NCI-H226 (cell line): ENCODE measurements at regions not wholly inside any gene's neighbourhood (a gene's known extent, or its start where the extent isn't known, plus 50 kb on each side); places are given as distances from the start of the nearest gene placed in this dataset.

Experiments
- DNase-seq: peaks from one replicate; pipeline ENCODE4 v3.0.0-alpha.2; 2015

DNA sequence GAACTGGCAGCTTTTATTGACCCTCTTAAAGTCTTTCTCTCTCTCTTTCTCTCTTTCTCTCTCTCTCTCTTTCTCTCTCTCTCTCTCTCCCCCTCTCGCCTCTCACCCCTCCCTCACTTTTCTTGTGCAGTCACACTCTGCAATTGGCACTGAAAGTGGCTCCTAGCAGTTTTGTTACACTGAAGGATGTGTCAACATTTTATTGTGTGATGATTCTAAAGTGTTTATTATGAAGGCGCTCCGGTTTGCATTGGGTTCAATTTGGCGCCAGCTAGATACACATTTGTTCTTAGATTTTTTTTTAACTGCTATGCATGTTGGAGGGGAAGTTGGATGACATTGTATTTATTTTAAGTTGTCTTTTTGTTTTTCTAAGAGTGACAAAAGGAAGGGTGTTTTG lies 64.0 kb upstream of the CHRM3 start:
- DNase-seq, result no peak

DNA sequence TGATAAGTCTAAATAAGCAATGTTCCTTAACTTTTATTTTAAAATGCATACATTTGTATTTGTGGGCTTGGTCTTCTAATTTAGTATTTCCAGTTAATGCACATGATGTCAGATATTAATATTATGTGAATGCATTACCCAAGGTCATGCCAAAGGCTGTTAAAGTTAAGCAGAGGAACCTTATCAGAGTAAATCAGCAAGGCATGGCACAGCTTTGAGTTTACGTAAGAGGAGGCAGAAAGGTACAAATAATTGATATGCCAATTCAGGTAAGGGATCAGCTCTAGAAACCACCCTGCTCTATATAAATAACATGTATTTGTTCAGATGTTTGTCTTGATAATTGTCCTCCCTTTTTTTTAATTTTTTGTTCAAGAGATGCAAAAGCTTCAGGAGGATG lies 64.5 kb upstream of the CHRM3 start:
- no peak for DNase-seq

DNA sequence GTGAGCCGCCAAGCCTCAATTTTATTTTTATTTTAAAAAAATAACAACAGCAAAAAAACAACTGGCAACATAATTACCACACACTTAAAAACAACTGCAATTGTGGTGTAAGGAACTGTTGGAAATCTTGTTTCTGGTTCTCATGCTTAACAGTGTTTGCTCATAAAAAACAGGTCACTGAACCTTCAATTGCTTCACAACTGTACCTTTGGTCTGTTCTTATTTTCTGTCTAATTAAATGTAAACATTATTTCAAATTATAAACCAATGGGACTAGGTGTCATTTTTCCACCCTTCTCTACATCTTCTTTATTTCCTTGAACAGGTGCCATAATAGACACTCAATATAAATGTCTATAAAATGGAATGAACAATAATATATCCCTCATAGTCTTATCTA lies 68.4 kb upstream of the CHRM3 start:
- no peak for DNase-seq

DNA sequence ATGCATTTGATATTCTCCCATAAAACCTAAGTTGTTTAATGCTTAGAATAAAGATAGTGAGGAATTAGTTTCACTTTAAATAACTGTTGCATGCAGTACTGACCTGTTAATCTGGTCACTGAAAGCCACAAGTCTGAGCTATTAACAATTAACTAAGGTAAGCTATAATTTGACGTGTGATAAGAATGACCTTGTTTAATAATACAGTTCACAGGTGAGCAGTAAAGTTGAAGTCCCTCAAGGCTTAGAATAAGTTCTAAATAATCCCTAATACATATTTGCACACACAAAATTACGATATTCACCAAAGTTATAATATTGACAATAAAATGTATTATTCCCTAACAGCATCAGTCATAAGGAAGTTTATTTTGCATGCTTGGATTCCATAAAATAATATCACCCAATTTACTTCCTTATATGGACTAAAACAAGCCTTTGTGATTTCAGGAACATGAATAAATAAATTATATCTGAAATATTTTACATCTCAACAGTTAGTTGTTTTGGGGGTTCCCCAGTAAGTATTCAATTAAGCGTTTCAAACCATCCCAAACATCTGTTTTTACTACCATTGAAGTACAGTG lies 70.6 kb upstream of the CHRM3 start:
- DNase-seq, result no peak

DNA sequence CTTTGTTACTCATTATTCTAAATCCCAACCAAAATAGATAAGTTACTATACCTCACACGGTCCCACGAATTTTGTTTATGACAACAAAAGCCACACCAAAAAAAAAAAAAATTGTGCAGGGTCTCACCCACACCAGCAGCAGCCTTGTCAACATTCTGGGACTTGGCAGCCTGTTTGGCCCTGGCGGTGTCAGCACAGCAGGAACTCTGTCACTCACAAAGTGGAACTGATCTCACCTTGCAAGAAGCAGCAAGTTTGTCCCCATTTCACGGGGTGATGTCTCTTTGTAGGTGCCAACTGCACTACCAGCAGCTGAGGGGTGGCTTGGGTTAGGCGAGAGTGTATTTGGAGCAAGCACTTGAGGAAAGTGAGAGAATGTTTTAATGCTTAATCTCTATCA lies 75.0 kb upstream of the CHRM3 start:
- DNase-seq, result no peak

DNA sequence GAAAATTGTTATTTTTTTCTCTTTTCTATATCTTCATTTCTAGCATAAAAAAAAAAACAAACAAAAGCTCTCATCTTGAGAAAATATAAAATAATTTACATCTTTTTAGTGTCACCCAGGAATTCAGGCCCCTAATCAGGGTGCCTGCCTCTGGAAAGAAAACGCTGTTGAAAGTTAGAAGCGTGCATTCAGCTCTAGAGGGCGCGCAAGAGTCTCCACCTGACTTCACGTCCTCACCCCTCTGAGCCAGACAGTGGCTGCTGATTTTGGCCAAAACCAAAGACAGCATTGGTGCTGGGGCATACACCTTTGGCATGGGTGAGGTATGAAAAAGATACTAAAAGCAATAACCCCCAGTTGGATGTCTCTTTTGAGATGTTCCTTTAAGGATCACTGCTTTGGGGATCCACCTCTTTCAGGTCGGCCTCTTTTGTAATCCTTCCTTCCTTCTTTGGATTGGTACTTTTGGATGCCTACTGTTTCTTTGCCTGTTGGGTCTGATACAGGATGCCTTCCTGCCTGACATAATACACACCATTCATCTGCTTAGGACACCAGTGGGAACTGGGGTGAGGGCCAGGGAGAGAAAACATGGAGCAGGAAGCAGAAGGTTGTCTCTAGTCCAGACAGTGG lies 77.6 kb upstream of the CHRM3 start:
- DNase-seq, result no peak

DNA sequence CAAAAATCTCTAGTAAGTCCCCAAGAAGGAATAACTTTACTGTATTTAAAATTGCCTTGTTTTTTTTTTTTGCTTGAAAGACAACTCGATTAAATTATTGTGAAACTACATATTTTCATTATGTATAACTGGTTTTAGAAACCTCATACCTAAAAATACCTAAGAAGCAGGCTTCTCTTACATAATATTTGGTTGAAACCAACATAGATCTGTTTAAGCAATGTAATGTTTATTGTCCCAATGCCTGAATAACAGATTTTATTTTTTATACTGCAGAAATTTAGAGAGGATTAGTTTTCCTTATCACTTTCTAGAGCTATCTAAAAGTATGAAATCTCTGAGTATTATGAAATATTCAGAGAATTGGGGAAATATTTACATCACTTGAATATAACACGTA lies 78.5 kb upstream of the CHRM3 start:
- no peak for DNase-seq

DNA sequence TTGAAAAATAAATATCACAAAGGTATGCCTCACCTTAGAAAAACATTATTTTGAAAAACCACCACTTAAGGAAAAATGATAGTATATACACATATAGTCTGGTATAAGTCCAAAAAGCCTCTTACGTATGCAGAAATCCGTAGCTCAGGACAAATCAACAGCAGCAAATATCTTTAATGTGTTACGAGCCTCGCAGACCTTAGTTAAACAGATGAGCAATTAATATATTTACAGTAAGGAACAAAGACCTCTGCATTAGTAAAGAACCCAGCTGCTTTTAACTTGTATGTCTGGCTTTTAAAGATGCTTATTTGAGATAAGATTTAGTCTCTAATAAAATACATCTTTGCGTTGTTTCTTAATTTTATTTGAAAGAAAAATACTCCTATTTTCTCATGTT lies 79.9 kb upstream of the CHRM3 start:
- DNase-seq, result no peak

DNA sequence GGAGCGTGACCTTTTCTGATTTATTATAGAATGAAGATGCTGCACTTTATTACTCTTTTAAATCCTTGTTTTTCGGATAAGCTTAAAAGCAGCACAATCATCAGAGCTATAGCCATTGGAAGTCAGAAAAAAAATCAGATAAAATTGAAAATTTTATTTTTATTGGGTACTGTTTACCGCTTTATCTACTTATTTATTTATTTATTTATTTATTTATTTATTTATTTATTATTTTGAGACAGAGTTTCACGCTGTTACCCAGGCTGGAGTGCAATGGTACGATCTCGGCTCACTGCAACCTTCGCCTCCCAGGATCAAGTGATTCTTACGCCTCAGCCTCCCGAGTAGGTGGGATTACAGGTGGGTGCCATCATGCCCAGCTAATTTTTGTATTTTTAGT lies 83.1 kb upstream of the CHRM3 start:
- DNase-seq, result no peak

DNA sequence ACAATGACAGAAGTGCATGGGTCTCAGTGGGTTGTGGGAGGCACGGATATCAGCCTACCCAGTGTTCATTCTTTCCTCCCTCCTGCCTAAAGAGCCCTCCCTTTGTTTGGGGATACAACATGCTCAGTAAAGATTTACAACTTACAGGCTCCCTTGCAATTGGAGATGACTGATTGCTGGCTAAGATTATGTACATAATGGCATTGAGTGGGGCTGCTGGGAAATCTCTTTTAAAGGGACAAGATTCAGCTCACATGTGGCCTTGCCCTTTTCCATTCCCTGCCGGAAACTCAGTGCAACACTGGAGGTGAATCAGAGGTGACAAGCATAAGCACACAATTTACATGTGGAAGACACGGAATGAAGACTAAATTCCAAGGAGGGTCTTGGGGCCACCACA lies 83.7 kb upstream of the CHRM3 start:
- no peak for DNase-seq

DNA sequence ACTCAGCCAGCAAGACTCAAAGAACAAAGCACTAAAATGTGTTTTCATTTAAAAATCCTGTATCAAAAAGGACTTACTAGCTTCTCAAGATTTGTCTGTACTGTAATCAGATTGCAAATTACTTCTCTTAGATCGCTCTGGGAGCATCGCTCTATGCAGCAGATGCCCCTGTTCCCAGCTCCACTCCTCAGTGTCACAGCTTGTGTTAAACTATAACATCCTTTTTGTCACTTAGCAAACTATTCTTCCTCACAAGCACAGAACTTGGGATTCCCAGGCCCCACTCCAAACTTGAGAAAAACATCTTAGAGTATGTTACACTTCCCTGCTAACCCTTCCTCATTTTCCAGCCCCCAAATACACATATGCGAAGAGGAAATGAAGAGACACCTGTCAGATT lies 85.1 kb upstream of the CHRM3 start:
- no peak for DNase-seq

DNA sequence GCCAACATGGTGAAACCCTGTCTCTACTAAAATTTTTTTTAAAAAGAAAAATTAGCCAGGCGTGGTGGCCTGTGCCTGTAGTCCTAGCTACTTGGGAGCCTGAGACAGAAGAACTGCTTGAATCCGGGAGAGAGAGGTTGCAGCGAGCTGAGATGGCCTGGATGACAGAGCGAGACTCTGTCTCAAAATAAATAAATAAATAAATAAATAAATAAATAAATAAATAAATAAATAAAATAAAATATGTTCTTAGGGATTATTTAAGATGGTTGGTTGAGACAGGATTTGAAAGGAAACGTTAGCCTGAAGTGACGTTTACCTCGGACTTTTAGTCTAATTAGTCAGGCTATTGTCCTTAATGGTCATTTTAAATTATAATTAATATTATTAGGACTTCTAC lies 88.5 kb upstream of the CHRM3 start:
- DNase-seq, result no peak

DNA sequence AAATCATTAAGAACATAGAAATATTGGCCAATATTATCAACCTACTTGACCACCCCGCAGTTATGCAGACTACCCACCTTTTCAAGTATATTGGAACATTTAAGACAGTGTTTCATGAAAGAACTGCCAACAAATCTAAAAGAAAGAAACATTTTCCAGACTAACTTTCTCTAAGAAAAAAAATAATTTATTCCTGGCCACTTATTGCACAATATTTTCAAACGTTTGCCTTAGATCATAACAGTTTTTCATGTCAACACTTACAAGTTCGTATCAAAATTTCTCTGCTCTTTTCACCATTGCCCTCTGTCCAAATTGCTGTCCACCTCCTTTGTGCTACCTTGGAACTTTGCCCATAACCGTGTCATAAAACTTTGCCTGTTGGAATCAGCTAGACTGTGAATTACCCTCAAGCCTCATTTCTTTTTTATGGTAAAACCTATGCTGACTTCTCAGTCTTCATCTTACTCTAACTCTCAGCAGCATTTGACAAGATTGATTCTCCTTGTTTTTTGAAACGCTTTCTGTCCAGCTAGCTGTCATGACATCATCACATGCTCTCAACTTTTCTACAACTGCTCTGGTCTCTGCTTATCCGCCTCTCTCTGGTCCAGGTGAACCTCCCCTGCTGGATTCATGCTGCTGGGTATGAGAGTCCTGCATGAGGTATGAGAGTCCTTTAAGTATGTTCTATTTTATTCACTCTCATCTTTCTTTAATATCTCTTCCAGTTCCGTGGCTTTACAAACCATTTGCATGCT lies 92.8 kb upstream of the CHRM3 start:
- no peak for DNase-seq

DNA sequence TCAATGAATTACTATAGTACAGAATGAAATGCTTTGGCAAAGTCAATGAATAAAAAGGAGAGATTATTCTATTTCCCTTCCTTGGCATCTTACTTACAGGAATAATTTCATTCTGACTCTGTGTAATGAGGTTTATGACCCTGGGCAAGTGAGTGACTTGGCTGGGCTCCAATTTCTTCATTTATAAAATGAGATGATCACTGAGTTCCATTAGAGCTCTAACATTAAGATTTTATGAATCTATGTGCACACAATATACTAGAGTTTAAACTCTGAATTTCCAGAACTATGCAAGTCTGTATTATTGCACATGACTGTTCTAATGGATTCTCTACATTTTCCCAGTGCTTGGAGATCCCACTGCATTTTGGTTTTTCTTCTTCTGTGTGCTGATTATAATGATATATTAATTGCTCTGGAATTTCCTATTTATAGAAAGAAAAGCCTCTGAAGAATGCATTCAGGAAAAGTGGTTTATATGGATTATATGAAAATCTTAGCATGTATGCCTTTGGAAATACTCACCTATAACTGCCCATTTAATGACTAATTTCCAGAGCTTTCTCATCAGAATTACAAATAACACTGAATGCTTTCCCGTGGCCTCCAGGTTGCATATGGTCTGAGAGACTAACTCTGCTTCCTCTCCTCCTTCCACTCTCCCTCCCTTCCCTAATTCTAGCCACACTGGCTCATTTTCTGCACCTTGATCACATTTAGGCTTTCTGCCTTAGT lies 97.4 kb upstream of the CHRM3 start:
- DNase-seq, result no peak

DNA sequence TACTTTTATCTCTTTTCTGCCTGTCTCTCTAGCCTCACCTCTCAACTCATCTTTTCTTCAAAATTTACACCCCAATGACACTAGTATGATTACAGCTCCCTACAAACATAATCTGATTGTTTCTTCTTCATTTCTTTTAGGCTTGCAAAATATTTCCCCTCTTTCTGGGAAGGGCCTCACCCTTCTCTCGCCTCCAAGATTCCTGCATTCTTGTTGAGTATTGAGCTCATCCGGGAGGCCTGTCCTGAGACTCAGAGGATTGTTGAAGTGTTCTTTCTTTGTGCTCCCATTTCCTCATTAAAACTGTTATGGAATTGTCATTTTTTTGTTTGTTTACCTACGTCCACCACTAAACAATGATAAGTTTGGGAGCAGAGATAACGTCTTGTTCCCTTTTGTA lies 99.1 kb upstream of the CHRM3 start:
- DNase-seq, result no peak

DNA sequence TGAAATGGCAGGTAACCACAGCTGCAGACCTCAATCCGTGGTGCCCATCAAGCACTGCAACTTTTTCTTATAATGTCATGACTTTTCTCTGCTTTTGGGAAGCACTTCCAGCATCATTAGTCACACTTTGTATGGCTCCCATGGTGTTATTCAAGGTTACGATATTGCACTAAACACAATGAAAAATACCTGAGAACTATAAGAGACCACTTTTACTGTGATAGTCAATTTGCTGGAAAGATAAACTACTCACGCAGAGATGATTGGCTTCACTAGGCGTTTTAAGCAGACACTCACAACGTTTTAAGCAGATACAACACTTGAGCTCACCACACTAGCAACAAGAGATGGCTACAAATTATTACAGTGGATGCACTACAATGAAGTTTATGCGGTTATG lies 103.2 kb upstream of the CHRM3 start:
- DNase-seq, result no peak

DNA sequence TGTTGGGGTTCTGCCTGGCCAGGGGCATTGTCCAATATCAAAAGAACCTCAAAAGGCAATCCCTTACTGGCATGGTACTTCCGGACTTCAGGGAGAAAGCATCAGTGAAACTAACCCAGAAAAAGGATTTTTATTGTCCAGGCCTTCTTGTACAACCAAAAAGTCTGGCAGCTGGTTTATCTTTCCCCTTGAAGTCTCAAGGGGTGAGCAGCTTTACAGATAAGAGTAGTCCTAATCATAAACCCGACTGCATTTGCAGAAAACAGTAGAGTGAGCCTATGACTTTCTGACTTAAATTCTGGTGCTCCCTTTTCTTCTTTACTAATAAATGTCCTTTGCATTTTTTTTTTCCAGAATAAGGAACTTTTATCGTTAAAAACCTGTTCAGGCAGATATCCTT lies 104.0 kb upstream of the CHRM3 start:
- no peak for DNase-seq

DNA sequence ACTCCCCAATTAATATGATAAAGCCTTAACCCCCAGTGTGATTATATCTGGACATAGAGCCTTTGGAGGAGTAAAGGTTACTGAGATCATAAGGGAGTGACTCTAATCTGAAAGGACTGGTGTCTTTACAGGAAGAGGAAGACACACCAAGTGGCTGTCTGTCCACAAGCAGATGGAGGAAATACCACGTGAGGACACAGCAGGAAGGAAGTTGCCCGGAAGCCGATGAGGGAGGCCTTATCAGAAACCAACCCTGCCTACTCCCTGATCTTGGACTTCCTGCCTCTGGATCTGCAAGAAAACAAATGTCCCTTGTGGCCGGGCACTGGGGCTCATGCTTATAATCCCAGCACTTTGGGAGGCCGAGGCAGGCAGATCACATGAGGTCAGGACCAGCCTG lies 110.3 kb upstream of the CHRM3 start:
- DNase-seq, result no peak

DNA sequence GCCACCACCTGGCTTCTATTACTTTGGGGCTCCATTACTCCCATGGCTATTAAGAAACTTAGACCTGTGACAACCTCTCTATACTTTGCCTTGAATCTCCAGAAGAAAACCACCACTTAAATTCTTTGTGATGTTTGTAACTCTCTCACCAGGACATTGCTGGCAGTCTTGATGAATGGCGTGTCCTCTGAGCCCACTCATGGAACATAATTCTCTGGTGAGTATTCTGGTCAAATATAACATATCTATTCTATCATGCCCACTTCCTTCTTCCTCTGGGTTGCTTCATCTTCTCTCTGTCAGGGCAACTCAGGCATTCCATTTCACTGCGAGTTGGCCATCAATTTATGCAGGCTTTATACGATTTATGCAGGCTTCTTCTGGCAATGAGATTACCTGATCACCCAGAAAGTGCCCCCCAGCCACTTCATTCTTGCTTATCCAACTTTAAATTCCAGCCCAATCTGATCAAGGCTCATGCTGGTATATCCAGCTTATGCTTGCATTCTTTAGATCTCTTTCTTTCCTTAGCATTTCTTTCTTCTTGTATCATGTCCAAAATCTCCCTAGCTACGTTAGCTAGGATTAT lies 112.0 kb upstream of the CHRM3 start:
- DNase-seq, result peak; percentile 13

DNA sequence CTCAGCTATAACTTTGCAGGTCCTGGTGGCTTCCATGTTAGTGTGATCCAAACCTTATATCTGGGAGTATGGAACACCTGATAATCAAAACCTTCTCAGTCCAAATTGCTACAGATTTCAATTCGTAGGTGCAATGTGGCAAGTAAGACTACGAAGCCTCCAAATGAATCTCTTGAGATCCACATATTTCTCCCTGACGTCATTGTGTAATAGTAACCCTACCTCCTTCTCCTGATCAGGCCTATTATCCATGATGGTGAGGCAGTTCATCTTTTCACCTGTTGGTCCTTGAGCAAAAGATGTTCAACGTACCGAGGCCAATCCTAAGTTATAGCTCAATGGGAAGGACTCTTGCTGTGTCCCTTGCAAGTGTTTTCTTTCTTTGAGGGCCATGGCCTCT lies 115.9 kb upstream of the CHRM3 start:
- DNase-seq, result no peak

DNA sequence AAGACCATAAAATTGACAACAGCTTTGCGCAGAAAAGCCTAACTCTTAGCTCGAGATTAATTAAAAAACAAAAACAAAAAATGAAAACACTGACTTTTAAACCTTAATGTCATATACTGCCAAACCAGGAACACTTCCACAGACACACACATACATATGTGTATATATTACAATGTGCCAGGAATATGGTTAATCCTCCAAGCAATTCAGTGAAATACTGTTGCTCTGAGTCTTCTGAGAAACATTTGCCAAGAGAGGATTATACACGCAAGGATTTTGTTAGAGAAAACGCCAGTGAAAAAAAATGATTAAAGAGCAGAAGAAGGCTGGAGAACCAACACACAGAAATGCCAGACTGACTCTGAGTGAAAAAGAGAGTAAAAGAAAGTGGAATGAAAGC lies 116.7 kb upstream of the CHRM3 start:
- no peak for DNase-seq

DNA sequence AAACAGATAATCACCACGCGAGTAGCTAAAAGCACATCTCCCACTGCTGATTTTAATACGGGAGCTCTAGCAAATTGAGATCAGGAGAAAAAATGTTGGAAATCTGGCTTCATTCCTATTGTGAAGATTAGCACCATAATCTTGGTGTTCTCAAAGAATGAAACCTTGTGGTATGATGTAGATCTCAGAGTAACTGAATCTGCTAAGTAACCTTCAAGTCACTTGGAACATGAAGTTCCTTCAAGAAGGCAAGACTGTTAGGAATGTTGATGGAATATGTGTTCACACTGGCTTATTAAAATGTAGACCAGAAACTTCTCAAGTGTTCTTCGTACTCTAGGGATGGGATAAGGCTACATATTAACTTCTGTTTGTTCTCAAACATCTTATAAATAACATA lies 117.4 kb upstream of the CHRM3 start:
- DNase-seq, result no peak

DNA sequence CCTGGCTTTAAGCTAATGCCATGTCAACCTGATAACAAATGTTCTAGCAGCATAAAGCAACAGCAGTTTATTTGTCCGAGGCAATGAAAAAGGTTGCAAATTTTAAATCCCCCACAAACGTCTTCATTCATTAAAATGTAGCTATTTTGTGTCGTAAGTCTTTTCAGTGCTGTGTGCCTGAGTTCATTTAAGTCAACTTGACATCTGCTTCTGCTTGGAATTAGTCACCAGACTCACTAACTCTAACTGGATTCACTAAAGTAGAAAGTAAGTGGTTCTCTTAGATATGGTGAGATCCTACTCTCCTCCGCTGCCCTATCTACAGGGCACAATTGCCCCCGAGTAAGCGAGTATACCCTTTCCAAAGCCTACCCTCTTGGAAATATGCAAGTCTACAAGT lies 118.4 kb upstream of the CHRM3 start:
- no peak for DNase-seq

DNA sequence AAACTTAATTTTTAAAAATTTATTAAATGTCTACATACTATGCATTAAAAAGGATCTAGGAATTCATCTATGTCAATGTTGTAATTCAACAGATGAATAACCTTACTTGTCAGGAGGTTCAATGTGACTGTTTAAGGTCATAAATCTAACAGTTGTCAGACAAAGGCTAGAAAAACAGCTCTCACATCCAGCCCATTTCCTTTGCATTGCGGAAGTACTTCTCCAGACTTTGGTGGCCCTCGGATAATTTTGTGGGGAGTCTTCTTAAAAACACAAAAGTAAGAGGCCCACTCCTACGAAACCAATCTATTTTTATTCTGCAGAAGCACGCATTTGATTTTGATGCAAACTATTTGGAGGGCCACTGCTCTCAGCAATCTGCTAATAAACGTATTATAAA lies 122.6 kb upstream of the CHRM3 start:
- no peak for DNase-seq
